ENCODE measurements at regions not wholly inside any gene's neighbourhood (a gene's known extent, or its start where the extent isn't known, plus 50 kb on each side); places are given as distances from the start of the nearest gene placed in this dataset.
A peak's percentile ranks its signal among the peaks of the same experiment; 100 is the strongest.

DNA sequence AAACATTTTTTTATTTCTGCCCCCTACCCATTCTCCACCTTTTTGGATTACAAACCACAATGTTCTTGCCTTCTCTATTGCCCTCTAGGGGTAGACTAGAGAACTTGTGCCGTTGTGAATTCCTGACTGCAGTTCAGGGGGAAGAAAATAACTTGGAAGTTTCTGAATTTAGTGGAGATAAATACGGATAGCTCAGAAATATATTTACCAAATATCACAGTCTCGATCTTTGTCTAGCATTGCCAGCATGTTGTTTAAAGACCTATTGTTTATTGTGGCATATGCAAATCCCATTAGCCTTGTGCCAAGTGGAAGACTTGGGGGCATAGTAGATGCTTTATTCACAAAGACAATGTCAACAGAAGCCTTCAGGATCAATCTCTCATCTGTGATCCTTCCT, 154.1 kb upstream of the MMS22L start:
- H3K4me1 ChIP-seq (ENCODE audit: control insufficient read depth in 1 of 2, insufficient read depth in 2 of 2, low read depth in 1 of 2, low read length in 1 of 2) = no peaks in the 10 kb centered on the region; a peak in 2 of 4 replicates
- CTCF ChIA-PET = interaction anchor here (0.6 to 3.2 kb wide), 29 partner anchors 9 to 1683 kb away, joined by 3 to 16 read pairs (median 3); no protein-coding TSS in a partner anchor
- no peaks in the 10 kb centered on the region for H3K36me3 ChIP-seq (replicated peaks in 1 of 2; ENCODE audit: control insufficient read depth in 1 of 2, insufficient read depth in 2 of 2, low read length in 1 of 2)
- no peak overlapping the region for H3K9ac ChIP-seq
- no peak overlapping the region for H3K27ac ChIP-seq (ENCODE audit: low read depth in 2 of 2, low read length in 1 of 2)
- no peaks in the 10 kb centered on the region for H4K20me1 ChIP-seq (ENCODE audit: insufficient read depth)
- no peak overlapping the region for H2AFZ ChIP-seq (ENCODE audit: low read depth)
- 14% methylated on average over 3 of the region's 3 CpGs for WGBS (ENCODE audit: low lambda C conversion rate)
- no peaks in the 10 kb centered on the region for H3K79me2 ChIP-seq (ENCODE audit: insufficient read depth)
- H3K27me3 ChIP-seq (ENCODE audit: insufficient read depth) = no peaks in the 10 kb centered on the region
- POLR2A ChIA-PET = no interaction called here
- H3K4me3 ChIP-seq (ENCODE audit: low read depth in 2 of 2, low read length in 1 of 2) = peak overlapping the region in 1 of 2 experiments; percentile 5; a peak in 1 of 4 replicates
- H3K9me3 ChIP-seq = no peaks in the 10 kb centered on the region
- no peak overlapping the region for H3K4me2 ChIP-seq
- TF ChIP-seq RAD21 (IDR thresholded peaks at IDR 0.05; ENCODE audit: low read length) = peak; percentile 59; the same call in 1 of the 2 replicates
- TF ChIP-seq FOXJ3 (CRISPR knock-in tag; IDR thresholded peaks at IDR 0.05) = no peak
- TF ChIP-seq, protein P1, sequence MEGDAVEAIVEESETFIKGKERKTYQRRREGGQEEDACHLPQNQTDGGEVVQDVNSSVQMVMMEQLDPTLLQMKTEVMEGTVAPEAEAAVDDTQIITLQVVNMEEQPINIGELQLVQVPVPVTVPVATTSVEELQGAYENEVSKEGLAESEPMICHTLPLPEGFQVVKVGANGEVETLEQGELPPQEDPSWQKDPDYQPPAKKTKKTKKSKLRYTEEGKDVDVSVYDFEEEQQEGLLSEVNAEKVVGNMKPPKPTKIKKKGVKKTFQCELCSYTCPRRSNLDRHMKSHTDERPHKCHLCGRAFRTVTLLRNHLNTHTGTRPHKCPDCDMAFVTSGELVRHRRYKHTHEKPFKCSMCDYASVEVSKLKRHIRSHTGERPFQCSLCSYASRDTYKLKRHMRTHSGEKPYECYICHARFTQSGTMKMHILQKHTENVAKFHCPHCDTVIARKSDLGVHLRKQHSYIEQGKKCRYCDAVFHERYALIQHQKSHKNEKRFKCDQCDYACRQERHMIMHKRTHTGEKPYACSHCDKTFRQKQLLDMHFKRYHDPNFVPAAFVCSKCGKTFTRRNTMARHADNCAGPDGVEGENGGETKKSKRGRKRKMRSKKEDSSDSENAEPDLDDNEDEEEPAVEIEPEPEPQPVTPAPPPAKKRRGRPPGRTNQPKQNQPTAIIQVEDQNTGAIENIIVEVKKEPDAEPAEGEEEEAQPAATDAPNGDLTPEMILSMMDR (IDR thresholded peaks at IDR 0.05) = peak; percentile 85
- no peak for TF ChIP-seq RCOR1 (IDR thresholded peaks at IDR 0.05; ENCODE audit: low read length)
- TF ChIP-seq, protein P2, sequence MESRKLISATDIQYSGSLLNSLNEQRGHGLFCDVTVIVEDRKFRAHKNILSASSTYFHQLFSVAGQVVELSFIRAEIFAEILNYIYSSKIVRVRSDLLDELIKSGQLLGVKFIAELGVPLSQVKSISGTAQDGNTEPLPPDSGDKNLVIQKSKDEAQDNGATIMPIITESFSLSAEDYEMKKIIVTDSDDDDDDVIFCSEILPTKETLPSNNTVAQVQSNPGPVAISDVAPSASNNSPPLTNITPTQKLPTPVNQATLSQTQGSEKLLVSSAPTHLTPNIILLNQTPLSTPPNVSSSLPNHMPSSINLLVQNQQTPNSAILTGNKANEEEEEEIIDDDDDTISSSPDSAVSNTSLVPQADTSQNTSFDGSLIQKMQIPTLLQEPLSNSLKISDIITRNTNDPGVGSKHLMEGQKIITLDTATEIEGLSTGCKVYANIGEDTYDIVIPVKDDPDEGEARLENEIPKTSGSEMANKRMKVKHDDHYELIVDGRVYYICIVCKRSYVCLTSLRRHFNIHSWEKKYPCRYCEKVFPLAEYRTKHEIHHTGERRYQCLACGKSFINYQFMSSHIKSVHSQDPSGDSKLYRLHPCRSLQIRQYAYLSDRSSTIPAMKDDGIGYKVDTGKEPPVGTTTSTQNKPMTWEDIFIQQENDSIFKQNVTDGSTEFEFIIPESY (IDR thresholded peaks at IDR 0.05; ENCODE audit: borderline replicate concordance, low read depth) = no peak
- no peak for TF ChIP-seq MXI1 (IDR thresholded peaks at IDR 0.05; ENCODE audit: low read depth, low read length)
- TF ChIP-seq SMC3 (IDR thresholded peaks at IDR 0.05; ENCODE audit: low read depth, low read length) = peak; percentile 32
- H3F3A ChIP-seq (replicated peaks; ENCODE audit: insufficient read depth) = no peaks in the 10 kb centered on the region
- no peaks in the 10 kb centered on the region for H3K9me2 ChIP-seq
- DNase-seq = peak; percentile 42

DNA sequence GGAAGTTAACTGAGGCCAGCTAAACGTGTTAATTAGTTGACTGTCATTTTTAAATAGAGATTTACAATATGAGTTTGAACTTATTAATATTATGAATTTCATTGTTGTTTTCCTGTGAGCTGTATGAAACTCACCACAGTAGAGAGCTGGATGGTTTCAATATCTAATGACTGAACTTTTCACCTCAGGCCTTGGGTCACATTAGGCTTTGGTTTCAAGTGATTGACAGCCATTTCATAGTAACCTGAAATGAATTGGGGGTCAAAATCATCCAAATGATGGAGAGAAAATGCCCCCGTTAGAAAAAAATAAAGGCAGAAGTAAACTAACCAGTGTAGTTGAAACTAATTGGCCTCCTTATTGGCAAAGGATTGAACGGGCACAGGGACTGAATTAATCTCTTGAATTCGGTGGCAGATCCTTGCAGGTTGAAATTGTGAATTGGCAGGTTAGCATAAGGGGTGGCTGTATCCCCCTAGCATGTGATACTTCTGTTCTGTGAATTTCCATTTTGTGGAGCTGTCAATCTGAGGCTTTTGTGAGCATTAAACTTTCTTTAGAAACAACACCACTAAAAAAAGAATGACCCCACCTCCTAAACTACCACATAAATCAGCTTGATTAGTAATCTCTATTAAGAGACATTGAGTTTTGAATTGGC, 155.1 kb upstream of the MMS22L start:
- Histone ChIP-seq H3K4me1 (ENCODE audit: control insufficient read depth in 1 of 2, insufficient read depth in 2 of 2, low read depth in 1 of 2, low read length in 1 of 2) (no peaks in the 10 kb centered on the region; a peak in 2 of 4 replicates), H3K9me2 (no peaks in the 10 kb centered on the region), H3K4me2 (no peak overlapping the region), H3K27me3 (ENCODE audit: insufficient read depth) (no peaks in the 10 kb centered on the region), H2AFZ (ENCODE audit: low read depth) (no peak overlapping the region), H3F3A (replicated peaks; ENCODE audit: insufficient read depth) (no peaks in the 10 kb centered on the region), H3K9ac (no peak overlapping the region), H3K27ac (ENCODE audit: low read depth in 2 of 2, low read length in 1 of 2) (no peak overlapping the region), H4K20me1 (ENCODE audit: insufficient read depth) (no peaks in the 10 kb centered on the region), H3K4me3 (ENCODE audit: low read depth in 2 of 2, low read length in 1 of 2) (no peak overlapping the region), H3K9me3 (no peaks in the 10 kb centered on the region), H3K36me3 (replicated peaks in 1 of 2; ENCODE audit: control insufficient read depth in 1 of 2, insufficient read depth in 2 of 2, low read length in 1 of 2) (no peaks in the 10 kb centered on the region), H3K79me2 (ENCODE audit: insufficient read depth) (no peaks in the 10 kb centered on the region)
- 56% methylated on average over 4 of the region's 4 CpGs for WGBS (ENCODE audit: low lambda C conversion rate)
- DNase-seq = no peak
- ChIA-PET POLR2A (no interaction called here), CTCF (interaction anchor here (0.7 to 3.2 kb wide), 21 partner anchors 8 to 1682 kb away, joined by 3 to 16 read pairs (median 3); no protein-coding TSS in a partner anchor)
- no peak for TF ChIP-seq POLR2AphosphoS5 (IDR thresholded peaks at IDR 0.05; ENCODE audit: low read depth, low read length)
- TF ChIP-seq GATA2 (CRISPR knock-in tag; IDR thresholded peaks at IDR 0.05) = no peak
- TF ChIP-seq SMC3 (IDR thresholded peaks at IDR 0.05; ENCODE audit: low read depth, low read length) = no peak
- TF ChIP-seq, protein P3, sequence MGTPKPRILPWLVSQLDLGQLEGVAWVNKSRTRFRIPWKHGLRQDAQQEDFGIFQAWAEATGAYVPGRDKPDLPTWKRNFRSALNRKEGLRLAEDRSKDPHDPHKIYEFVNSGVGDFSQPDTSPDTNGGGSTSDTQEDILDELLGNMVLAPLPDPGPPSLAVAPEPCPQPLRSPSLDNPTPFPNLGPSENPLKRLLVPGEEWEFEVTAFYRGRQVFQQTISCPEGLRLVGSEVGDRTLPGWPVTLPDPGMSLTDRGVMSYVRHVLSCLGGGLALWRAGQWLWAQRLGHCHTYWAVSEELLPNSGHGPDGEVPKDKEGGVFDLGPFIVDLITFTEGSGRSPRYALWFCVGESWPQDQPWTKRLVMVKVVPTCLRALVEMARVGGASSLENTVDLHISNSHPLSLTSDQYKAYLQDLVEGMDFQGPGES (IDR thresholded peaks at IDR 0.05; ENCODE audit: low read depth, low read length) = no peak
- TF ChIP-seq, protein P1 (IDR thresholded peaks at IDR 0.05) = no peak
- TF ChIP-seq TCF12 (IDR thresholded peaks at IDR 0.05) = no peak
- no peak for TF ChIP-seq SIN3A (IDR thresholded peaks at IDR 0.05; ENCODE audit: borderline replicate concordance, low read depth, low read length)
